Loucy (cell line): ENCODE measurements at regions not wholly inside any gene's neighbourhood (a gene's known extent, or its start where the extent isn't known, plus 50 kb on each side); places are given as distances from the start of the nearest gene placed in this dataset.

Experiments
- CTCF ChIP-seq: fragments of 200-600 bp; sonication (generic); conservative IDR thresholded peaks from 2 replicates; pipeline ENCODE4 v1.5.1; 2014; ENCODE audit warnings: mild to moderate bottlenecking, antibody characterized with exemption, low read length
- EZH2phosphoT487 ChIP-seq: fragments of 200-600 bp; IDR thresholded peaks from 2 replicates; pipeline ENCODE4 v1.6.1; 2018; ENCODE audit warnings: antibody characterized with exemption, mild to moderate bottlenecking, moderate library complexity, borderline replicate concordance

GRCh38 chr1:147050654-147051053 is 112.5 kb downstream of the NBPF12 start:
- TF ChIP-seq CTCF (no peak), EZH2phosphoT487 (no peak)
